ENCODE measurements at regions not wholly inside any gene's neighbourhood (a gene's known extent, or its start where the extent isn't known, plus 50 kb on each side); places are given as distances from the start of the nearest gene placed in this dataset.

DNA sequence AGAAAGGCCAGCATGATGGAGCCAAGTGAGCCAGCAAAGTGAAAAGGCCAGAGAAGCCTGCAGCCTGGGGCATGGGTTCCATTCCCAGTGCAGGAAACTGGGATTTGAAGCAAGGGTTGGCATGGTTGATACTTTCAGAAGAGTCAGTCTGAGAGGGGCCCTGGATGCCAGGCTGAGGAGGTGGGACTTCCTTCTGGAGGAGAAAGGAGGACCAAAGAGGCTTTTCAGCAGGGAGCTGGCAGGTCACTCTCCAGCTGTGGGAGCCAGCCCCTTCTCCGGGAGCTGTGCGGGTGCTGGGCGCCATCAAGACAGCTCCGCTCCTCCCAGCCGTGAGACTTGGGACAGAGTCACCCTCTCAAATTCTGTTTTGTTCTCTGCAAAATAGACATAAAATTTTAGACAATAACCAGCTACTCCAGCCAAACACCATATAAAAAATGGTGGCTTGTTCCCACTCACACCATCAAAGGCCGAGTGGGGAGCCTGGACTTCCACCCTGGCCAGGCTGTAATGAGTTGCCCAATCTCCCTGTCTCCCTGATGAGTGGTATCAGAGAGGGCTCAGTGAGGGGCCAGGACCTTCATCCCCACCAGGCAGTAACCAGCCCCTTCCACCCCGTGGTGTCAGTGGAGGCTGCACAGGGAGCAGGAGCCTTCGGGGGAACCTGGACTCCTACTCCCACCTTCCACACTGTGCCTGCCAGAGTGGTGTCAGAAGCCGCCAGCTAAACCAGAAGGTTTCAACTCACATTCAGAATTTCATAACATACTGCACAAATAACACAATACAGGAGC lies 133.6 kb upstream of the RET start:
- Histone ChIP-seq H3K9ac (ENCODE audit: low read length) (no peak overlapping the region), H3K4me1 (ENCODE audit: control insufficient read depth in 2 of 2, insufficient read depth in 2 of 2, low read length in 2 of 2) (no peaks in the 10 kb centered on the region), H2AFZ (ENCODE audit: insufficient read depth, low read depth, low read length, poor library complexity, severe bottlenecking) (no peak overlapping the region), H3K27ac (ENCODE audit: low read length in 2 of 2) (no peak overlapping the region), H3K79me2 (ENCODE audit: control insufficient read depth, insufficient read depth, low read length) (no peaks in the 10 kb centered on the region), H3K4me3 (ENCODE audit: control extremely low read depth in 1 of 5, extremely low read depth in 1 of 5, insufficient read depth in 1 of 5, low read depth in 2 of 5, low read length in 4 of 5) (no peak overlapping the region), H3K36me3 (replicated peaks in 1 of 2; ENCODE audit: control extremely low read depth in 1 of 2, control insufficient read depth in 1 of 2, extremely low read depth in 1 of 2, insufficient read depth in 2 of 2, low read length in 1 of 2) (no peaks in the 10 kb centered on the region), H3K27me3 (replicated peaks in 1 of 4; ENCODE audit: control extremely low read depth in 1 of 4, control insufficient read depth in 3 of 4, insufficient read depth in 4 of 4, low read length in 3 of 4) (no peaks in the 10 kb centered on the region), H3K9me3 (ENCODE audit: control extremely low read depth in 1 of 3, control insufficient read depth in 2 of 3, insufficient read depth in 1 of 3, low read length in 2 of 3) (no peaks in the 10 kb centered on the region), H3K4me2 (replicated peaks; ENCODE audit: low read depth, low read length, poor library complexity, severe bottlenecking) (no peak overlapping the region), H4K20me1 (ENCODE audit: control insufficient read depth, insufficient read depth, low read length, poor library complexity, severe bottlenecking) (no peaks in the 10 kb centered on the region)
- intact Hi-C loops (cut with micrococcal nuclease): no loop called here
- DNase-seq (no peak), ATAC-seq (ENCODE audit: low read depth) (no peak)
- Mint-ChIP-seq H3K27ac (no peak overlapping the region), H3K4me1 (no peaks in the 10 kb centered on the region), H3K4me3 (no peak overlapping the region), H3K9me3 (ENCODE audit: insufficient read depth) (no peaks in the 10 kb centered on the region), H3K27me3 (peaks cover 2% of the 10 kb centered on the region)
- WGBS (ENCODE audit: insufficient coverage): 92% methylated on average over 9 of the region's 9 CpGs
- TF ChIP-seq, protein P1, sequence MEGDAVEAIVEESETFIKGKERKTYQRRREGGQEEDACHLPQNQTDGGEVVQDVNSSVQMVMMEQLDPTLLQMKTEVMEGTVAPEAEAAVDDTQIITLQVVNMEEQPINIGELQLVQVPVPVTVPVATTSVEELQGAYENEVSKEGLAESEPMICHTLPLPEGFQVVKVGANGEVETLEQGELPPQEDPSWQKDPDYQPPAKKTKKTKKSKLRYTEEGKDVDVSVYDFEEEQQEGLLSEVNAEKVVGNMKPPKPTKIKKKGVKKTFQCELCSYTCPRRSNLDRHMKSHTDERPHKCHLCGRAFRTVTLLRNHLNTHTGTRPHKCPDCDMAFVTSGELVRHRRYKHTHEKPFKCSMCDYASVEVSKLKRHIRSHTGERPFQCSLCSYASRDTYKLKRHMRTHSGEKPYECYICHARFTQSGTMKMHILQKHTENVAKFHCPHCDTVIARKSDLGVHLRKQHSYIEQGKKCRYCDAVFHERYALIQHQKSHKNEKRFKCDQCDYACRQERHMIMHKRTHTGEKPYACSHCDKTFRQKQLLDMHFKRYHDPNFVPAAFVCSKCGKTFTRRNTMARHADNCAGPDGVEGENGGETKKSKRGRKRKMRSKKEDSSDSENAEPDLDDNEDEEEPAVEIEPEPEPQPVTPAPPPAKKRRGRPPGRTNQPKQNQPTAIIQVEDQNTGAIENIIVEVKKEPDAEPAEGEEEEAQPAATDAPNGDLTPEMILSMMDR (IDR thresholded peaks at IDR 0.05): no peak
- no peak for TF ChIP-seq EZH2 (IDR thresholded peaks at IDR 0.05; ENCODE audit: borderline replicate concordance, insufficient read depth, low read depth, low read length, poor library complexity, severe bottlenecking)
- POLR2A ChIA-PET: no interaction called here
- CTCF ChIA-PET: no interaction called here

DNA sequence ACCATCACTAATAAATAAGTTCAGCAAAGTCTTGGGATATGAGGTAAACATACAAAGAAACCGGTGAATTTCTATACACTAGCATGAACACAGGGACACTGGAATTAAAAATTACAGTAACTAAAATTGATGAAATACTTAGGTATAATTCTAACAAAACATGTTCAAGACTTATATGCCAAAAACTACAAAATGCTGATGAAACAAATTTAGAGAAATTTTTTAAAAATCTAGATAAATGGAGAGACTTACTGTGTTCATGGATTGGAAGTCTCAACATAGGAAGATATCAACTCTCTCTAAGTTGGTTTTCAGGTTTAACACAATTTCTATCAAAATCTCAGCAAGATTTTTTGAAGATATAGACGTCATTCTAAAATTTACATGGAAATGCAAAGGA lies 128.8 kb upstream of the RET start:
- Histone ChIP-seq H3K4me1 (ENCODE audit: control insufficient read depth in 2 of 2, insufficient read depth in 2 of 2, low read length in 2 of 2) (no peaks in the 10 kb centered on the region), H3K4me2 (replicated peaks; ENCODE audit: low read depth, low read length, poor library complexity, severe bottlenecking) (no peak overlapping the region), H3K4me3 (ENCODE audit: control extremely low read depth in 1 of 5, extremely low read depth in 1 of 5, insufficient read depth in 1 of 5, low read depth in 2 of 5, low read length in 4 of 5) (no peak overlapping the region), H3K79me2 (ENCODE audit: control insufficient read depth, insufficient read depth, low read length) (no peaks in the 10 kb centered on the region), H3K36me3 (replicated peaks in 1 of 2; ENCODE audit: control extremely low read depth in 1 of 2, control insufficient read depth in 1 of 2, extremely low read depth in 1 of 2, insufficient read depth in 2 of 2, low read length in 1 of 2) (no peaks in the 10 kb centered on the region), H3K9me3 (ENCODE audit: control extremely low read depth in 1 of 3, control insufficient read depth in 2 of 3, insufficient read depth in 1 of 3, low read length in 2 of 3) (peaks cover 0 to 7% (median 0%) of the 10 kb centered on the region in 3 donors), H3K27me3 (replicated peaks in 1 of 4; ENCODE audit: control extremely low read depth in 1 of 4, control insufficient read depth in 3 of 4, insufficient read depth in 4 of 4, low read length in 3 of 4) (no peaks in the 10 kb centered on the region), H3K27ac (ENCODE audit: low read length in 2 of 2) (no peak overlapping the region), H4K20me1 (ENCODE audit: control insufficient read depth, insufficient read depth, low read length, poor library complexity, severe bottlenecking) (no peaks in the 10 kb centered on the region), H2AFZ (ENCODE audit: insufficient read depth, low read depth, low read length, poor library complexity, severe bottlenecking) (no peak overlapping the region), H3K9ac (ENCODE audit: low read length) (no peak overlapping the region)
- no CpG with 5 or more reads among the region's 2 CpGs for WGBS (ENCODE audit: insufficient coverage)
- intact Hi-C loops (cut with micrococcal nuclease): no loop called here
- TF ChIP-seq, protein P1 (IDR thresholded peaks at IDR 0.05): no peak
- no peak for TF ChIP-seq EZH2 (IDR thresholded peaks at IDR 0.05; ENCODE audit: borderline replicate concordance, insufficient read depth, low read depth, low read length, poor library complexity, severe bottlenecking)
- ChIA-PET CTCF (no interaction called here), POLR2A (no interaction called here)
- Mint-ChIP-seq H3K4me3 (no peak overlapping the region), H3K9me3 (ENCODE audit: insufficient read depth) (no peaks in the 10 kb centered on the region), H3K27ac (no peak overlapping the region), H3K27me3 (peaks cover 4% of the 10 kb centered on the region), H3K4me1 (no peaks in the 10 kb centered on the region)
- no peak for DNase-seq
- no peak for ATAC-seq (ENCODE audit: low read depth)
